GM11168 (cell line): ENCODE measurements at regions not wholly inside any gene's neighbourhood (a gene's known extent, or its start where the extent isn't known, plus 50 kb on each side); places are given as distances from the start of the nearest gene placed in this dataset.
"Not testable (repeated sequence)": the region's sequence is repeated elsewhere in the genome, so short reads cannot be mapped to it uniquely, and the experiment has no call there.

ENCODE experiments used
- in situ Hi-C: fragments of 300-500 bp; cut with MboI; formaldehyde crosslinking; loops from one replicate; pipeline ENCODE4 v1.12.0; 2022; ENCODE audit warnings: low sequenced_read_pairs; ENCODE audit not compliant: unreplicated experiment

- in situ Hi-C loops: no loop called here
Observed at GRCh38 chr5:130402906-130403305, 498.6 kb downstream of the CHSY3 start.

GRCh38 chr5:130400091-130400490, 495.8 kb downstream of the CHSY3 start:
- in situ Hi-C loops: no loop called here

DNA sequence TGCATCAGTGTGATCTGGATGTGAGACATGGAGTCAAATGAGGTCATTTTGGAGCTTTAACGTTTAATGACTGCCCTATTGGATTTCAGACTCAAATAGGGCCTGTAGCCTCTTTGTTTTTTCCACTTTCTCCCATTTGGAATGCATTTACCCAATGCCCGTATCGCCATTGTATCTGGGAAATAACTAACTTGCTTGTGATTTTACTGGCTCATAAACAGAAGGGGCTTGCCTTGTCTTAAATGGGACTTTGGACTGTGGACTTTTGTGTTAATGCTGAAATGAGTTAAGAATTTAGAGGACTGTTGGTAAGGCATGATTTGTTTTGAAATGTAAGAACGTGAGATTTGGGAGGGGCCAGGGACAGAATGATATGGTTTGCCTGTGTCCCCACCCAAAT, 494.6 kb downstream of the CHSY3 start:
- in situ Hi-C loops: no loop called here

DNA sequence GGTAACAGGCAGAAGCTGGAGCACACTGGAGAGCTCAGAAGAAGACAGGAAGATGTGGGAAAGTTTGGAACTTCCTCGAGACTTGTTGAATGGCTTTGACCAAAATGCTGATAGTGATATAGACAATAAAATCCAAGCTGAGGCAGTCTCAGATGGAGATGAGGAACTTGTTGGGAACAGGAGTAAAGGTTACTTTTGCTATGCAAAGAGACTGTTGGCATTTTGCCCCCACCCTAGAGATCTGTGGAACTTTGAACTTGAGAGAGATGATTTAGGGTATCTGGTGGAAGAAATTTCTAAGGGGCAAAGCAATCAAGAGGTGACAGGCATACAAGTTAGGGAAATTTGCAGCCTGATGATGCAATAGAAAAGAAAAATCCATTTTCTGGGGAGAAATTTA, 493.5 kb downstream of the CHSY3 start:
- in situ Hi-C loops: not testable (repeated sequence)

DNA sequence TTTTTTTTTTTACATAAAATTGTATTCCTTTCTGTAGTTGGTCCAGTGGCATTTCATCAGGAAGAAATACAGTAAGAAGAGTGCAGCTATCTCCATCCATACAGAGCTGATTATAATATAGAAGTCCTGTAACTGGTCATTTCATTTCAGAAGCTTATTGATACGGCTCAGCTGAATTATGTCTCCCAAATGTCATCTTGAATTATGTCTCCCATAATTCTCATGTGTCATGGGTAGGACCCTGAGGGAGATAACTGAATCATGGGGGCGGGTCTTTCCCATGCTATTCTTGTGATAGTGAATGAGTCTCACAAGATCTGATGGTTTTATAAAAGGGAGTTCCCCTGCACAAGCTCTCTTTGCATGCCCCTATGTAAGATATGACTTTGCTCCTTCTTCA, 492.9 kb downstream of the CHSY3 start:
- in situ Hi-C loops: no loop called here

DNA sequence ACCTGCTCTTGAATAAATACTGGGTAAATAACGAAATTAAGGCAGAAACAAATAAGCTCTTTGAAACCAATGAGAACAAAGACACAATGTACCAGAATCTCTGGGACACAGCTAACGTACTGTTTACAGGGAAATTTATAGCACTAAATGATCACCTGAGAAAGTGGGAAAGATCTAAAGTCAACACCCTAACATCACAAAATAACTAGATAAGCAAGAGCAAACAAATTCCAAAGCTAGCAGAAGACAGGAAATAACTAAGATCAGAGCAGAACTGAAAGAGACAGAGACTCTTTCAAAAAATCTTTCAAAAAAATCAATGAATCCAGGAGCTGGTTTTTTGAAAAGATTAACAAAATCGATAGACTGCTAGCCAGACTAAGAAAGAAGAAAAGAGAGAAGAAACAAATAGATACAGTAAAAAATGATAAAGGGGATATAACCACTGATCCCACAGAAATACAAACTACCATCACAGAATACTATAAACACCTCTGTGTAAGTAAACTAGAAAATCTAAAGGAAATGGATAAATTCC, 487.5 kb downstream of the CHSY3 start:
- in situ Hi-C loops: not testable (repeated sequence)

DNA sequence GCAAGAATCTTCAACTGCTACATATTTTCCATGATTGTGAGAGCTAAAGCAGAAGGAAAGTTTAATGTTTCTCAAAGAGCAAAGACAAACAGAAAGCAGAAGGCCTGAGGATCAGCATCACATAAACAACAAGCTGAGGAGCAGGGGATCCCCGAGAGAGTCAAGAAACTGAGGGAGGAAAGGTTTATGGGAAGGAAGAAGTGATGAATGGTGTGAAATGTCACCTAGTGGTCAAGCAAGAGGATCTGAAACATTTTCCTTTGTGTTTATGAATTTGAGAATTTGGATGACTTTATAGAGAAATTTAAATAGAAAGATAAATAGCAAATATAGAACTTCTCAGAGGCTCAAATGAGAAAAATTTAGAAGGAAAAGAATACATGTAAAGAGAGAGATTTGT, 481.9 kb downstream of the CHSY3 start:
- in situ Hi-C loops: no loop called here

DNA sequence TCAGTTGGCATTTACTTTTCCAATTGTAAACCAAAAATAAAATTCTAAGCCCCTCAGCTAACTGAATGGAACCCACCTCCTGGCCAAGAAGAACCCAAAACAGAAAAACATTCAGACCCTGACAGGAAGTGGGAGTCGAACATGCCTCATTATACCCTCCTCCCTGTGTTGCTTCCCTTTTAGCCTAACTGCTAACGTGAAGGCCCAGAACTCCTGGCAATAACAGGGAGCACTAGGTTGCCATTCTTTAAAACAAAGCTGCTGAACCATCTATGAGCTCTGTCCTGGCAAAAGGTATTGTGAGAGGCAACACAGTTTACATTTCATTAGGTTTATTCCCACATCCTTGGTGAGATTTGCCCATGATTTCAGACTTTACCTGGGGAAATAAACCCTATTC, 481.4 kb downstream of the CHSY3 start:
- in situ Hi-C loops: no loop called here

DNA sequence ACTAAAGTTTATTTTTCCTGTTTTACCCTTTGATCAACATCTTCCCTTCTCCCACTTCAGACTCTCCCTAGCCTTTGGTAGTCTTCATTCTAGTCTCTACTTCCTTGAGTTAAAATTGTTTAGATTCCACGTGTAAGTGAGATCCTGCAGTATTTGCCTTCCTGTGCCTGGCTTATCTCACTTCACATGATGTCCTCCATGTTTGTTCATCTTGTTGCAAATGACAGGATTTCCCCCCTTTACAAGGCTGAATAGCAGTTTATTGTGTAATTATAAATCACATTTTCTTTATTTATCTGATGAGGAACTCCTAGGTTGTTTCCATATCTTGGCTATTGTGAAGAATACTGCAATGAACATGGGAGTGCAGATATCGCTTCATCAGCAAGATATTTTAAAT, 461.7 kb downstream of the CHSY3 start:
- in situ Hi-C loops: no loop called here

DNA sequence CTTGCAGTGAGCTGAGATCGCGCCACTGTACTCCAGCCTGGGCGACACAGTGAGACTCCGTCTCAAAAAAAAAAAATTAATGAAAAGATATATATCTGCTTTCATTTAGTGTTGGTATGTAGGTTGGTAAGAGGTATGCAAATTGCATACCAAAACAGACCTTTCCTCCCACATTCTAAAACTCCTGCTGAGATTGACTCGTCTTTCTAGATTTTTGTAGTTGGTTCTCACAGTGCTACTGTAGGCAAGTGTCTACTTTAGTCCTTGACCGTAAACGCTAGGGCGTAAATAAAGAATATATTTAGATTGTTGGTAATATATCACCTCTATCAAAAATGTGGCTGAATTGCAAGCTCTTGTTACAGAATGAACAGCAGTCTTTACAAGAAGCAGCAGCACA, 445.9 kb downstream of the CHSY3 start:
- in situ Hi-C loops: no loop called here

DNA sequence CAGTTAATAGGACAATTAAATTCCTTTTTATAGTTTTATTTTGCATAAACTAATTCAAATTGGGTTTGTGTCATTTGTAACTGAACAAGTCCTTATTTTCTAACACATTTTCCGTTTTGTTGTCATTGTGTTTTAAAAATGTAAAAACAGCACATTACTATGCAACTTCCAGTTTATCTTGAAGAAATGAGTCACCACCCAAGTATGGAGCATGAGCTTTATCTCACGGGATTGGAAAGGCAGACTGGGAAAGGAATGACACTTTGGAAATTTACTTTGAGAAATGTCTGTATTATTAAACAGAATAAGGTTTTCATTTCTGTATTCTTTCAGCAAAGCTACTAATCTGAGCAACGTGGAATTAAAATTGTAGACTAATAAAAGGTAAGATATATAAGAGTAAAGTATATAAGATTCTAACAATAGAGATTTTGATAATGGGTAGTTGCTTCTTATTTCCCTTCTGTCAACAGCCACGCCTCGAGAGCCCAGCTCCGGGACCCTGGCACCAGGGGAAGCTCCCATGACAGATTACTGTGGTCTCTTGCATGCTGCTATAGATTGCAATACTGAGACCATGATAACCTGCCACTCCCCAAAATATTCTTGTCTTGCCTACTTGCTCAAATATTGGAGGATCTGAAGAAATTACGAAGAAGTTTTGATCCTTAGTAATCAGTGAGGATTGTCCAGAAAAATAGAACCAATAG, 433.1 kb downstream of the CHSY3 start:
- in situ Hi-C loops: no loop called here

- in situ Hi-C loops: no loop called here
Observed at GRCh38 chr5:130335117-130335516, 430.9 kb downstream of the CHSY3 start.

DNA sequence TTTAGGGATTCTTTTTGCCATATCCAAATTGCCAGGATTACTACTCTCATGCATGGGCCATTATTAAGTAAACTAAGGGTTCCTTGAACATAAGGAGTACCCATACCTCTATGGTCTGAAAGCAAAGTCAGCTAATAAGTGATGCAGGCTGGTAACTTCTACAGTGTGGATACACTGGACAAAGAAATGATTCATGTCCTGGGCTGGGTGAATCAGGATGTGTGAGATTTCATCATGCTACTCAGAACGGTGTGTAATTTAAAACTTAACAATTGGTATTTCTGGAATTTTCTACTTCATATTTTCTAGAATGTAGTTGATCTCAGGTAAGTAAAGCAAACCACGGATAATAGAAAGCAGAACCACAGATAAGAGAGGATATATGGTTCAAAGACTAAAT, 428.8 kb downstream of the CHSY3 start:
- in situ Hi-C loops: no loop called here

GRCh38 chr5:130331332-130331731, 427.1 kb downstream of the CHSY3 start:
- in situ Hi-C loops: no loop called here

DNA sequence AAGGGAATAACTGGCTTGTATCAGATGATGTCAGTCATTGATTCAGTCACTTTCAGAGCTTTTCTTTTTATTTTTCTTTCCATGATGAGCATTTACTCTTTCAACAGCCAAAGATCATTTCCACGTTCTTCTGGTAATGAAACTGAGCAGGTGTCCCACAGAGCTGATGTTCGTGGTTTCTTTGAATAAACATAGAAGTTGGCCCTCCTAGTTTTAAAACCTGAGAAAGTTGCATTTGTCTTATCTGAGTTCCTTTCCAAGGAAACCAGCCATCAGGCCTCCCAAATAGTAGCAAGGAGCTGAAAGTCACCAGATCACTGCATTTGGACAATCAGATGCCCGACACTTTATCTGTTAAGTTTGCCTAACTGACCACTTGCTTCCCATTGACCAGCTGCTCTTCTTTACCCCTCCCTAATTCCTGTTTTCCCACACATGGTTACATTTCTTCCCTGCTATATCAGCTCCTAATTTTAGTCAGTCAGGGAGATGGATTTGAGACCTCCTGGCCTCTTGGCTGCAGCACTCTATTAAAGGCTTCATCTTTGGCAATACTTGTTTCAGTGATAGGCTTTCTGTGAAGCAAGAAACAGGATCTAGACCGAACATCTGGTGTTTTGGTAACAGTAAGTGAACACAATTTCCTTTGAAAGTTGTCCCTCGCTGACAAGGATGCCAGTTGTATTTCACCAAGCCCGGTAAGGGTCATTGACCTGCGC, 420.8 kb downstream of the CHSY3 start:
- in situ Hi-C loops: no loop called here

- in situ Hi-C loops: no loop called here
Observed at GRCh38 chr5:130323804-130324454, 419.7 kb downstream of the CHSY3 start.

GRCh38 chr5:130321931-130322330, 417.7 kb downstream of the CHSY3 start:
- in situ Hi-C loops: no loop called here

GRCh38 chr5:130316971-130317680, 412.9 kb downstream of the CHSY3 start:
- in situ Hi-C loops: no loop called here

DNA sequence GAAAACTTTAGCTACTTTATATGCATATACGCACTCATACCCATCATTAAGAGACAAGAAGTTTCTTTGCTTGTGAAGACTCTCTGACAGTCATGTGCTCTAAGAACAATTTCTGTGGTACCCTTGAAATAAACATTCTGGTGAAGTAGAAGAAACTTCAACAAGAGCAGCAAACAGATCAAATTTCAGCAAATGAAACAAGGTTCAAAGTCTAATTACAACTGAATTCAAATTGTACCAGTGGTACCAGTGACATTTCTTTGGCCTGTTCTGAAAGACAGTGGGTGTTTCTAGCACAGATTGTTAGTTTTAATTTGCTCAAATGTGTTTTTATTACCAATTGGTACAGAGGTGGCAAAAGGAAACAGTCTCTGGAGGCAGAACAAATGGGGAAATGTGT, 391.0 kb downstream of the CHSY3 start:
- in situ Hi-C loops: no loop called here

- in situ Hi-C loops: not testable (repeated sequence)
Observed at GRCh38 chr5:130294798-130295197, 390.5 kb downstream of the CHSY3 start.

GRCh38 chr5:130290219-130290618, 386.0 kb downstream of the CHSY3 start:
- in situ Hi-C loops: no loop called here
